GM12864 (cell line): ENCODE measurements at regions not wholly inside any gene's neighbourhood (a gene's known extent, or its start where the extent isn't known, plus 50 kb on each side); places are given as distances from the start of the nearest gene placed in this dataset.
A peak's percentile ranks its signal among the peaks of the same experiment; 100 is the strongest.

Source experiments
- DNase-seq: peaks from one replicate; pipeline ENCODE4 v3.0.0-alpha.2; 2011; ENCODE audit warnings: low read depth
- H3K4me3 ChIP-seq: 2 replicates; pipeline ENCODE4 v1.5.1; 2011; ENCODE audit warnings: mild to moderate bottlenecking, low read depth, low read length, control low read depth
- CTCF ChIP-seq: IDR thresholded peaks from 2 replicates; pipeline ENCODE4 v1.5.1; 2011; ENCODE audit warnings: low read depth, mild to moderate bottlenecking, moderate library complexity, low read length, control low read depth, inconsistent platforms; ENCODE audit errors: missing control alignments

GRCh38 chr2:103977668-103978067 lies 876.2 kb upstream of the POU3F3 start:
- no peak for DNase-seq
- TF ChIP-seq CTCF = no peak
- no peak overlapping the region for H3K4me3 ChIP-seq

- no peak overlapping the region for H3K4me3 ChIP-seq
- no peak for DNase-seq
- no peak for TF ChIP-seq CTCF
These were observed 873.5 kb upstream of the POU3F3 start for GRCh38 chr2:103980401-103980800.

- no peak for TF ChIP-seq CTCF
- no peak for DNase-seq
- H3K4me3 ChIP-seq = no peak overlapping the region
These were observed 871.2 kb upstream of the POU3F3 start for GRCh38 chr2:103982691-103983090.

- DNase-seq = no peak
- no peak overlapping the region for H3K4me3 ChIP-seq
- no peak for TF ChIP-seq CTCF
These were observed 867.9 kb upstream of the POU3F3 start for GRCh38 chr2:103986001-103986400.

- TF ChIP-seq CTCF = peak; percentile 24
- H3K4me3 ChIP-seq = no peak overlapping the region
- DNase-seq = no peak
These were observed 862.3 kb upstream of the POU3F3 start for GRCh38 chr2:103991591-103991990.

- DNase-seq = no peak
- no peak for TF ChIP-seq CTCF
- no peak overlapping the region for H3K4me3 ChIP-seq
These were observed 849.1 kb upstream of the POU3F3 start for GRCh38 chr2:104004821-104005220.

- no peak overlapping the region for H3K4me3 ChIP-seq
- DNase-seq = no peak
- TF ChIP-seq CTCF = no peak
These were observed 837.1 kb upstream of the POU3F3 start for GRCh38 chr2:104016801-104017200.
